Heart right ventricle (tissue), 16 donors: ENCODE measurements at regions not wholly inside any gene's neighbourhood (a gene's known extent, or its start where the extent isn't known, plus 50 kb on each side); places are given as distances from the start of the nearest gene placed in this dataset.

Experiments used
- ATAC-seq, 8 donors: fragments of 200-7000 bp; cut with Tn5 transposase; one replicate each; pipeline ENCODE4 v1.9.1; 2020; ENCODE audit warnings: mild to moderate bottlenecking in 8 of 8, moderate library complexity in 8 of 8, moderate number of reproducible peaks in 1 of 8
- DNase-seq, 2 donors: peaks; one replicate each; pipeline ENCODE4 v3.0.0-alpha.2; 2020
- H3K27ac ChIP-seq, 10 donors: fragments of 200-600 bp; sonication (generic) in 2 of 10; one replicate each; pipeline versions ENCODE4 v1.5.0 to v1.8.0; 2020 to 2022; ENCODE audit warnings: mild to moderate bottlenecking in 3 of 10
- H3K27me3 ChIP-seq, 7 donors: fragments of 200-600 bp; one replicate each; pipeline ENCODE4 v1.8.0; 2021 to 2022; ENCODE audit warnings: mild to moderate bottlenecking in 2 of 7
- H3K36me3 ChIP-seq, 9 donors: fragments of 200-600 bp; sonication (generic) in 1 of 9; one replicate each; pipeline versions ENCODE4 v1.5.0 to v1.8.0; 2020 to 2022; ENCODE audit warnings: mild to moderate bottlenecking in 2 of 9
- H3K4me1 ChIP-seq, 9 donors: fragments of 200-600 bp; sonication (generic) in 1 of 9; one replicate each; pipeline versions ENCODE4 v1.5.0 to v1.8.0; 2020 to 2022; ENCODE audit warnings: mild to moderate bottlenecking in 4 of 9
- H3K4me3 ChIP-seq, 10 donors: fragments of 200-600 bp; sonication (generic) in 2 of 10; one replicate each; pipeline versions ENCODE4 v1.5.0 to v1.8.0; 2020 to 2022; ENCODE audit warnings: mild to moderate bottlenecking in 7 of 10, moderate library complexity in 2 of 10
- H3K9me3 ChIP-seq, 11 donors: fragments of 200-600 bp in 10 of 11; sonication (generic) in 2 of 11; one replicate each; pipeline versions ENCODE4 v1.5.0 to v1.8.0; 2013 to 2022; ENCODE audit warnings: mild to moderate bottlenecking in 2 of 11, control low read depth in 1 of 11, moderate library complexity in 1 of 11
- WGBS, 2 donors: extraction: QIAGEN DNeasy Blood & Tissue Kit; methylation state at CpG; one replicate each; pipeline ENCODE4 v1.1.7; 2013; ENCODE audit warnings: inconsistent platforms in 1 of 2; 5-methylcytosine and 5-hydroxymethylcytosine counted together
- intact Hi-C, 10 donors: fragments of 100-400 bp; cut with DNase I; formaldehyde crosslinking; loops; one replicate each; pipeline versions ENCODE4 v1.11.1 to v1.14.2; 2022
- TF ChIP-seq, protein P1 (sequence below), 9 donors: fragments of 200-600 bp; sonication (generic) in 2 of 9; IDR thresholded peaks; one replicate each; pipeline versions ENCODE4 v1.5.0 to v1.8.0; 2021 to 2022; ENCODE audit warnings: antibody characterized with exemption in 9 of 9, mild to moderate bottlenecking in 5 of 9, moderate library complexity in 1 of 9
- donor health status: Arrhythmogenic right ventricular cardiomyopathy.
- donor health status: ischemic (EF 13 %, LVEDD 7.1; RV severe dilation, severe dysfunction).
- donor health status: healthy with polysubstance abuse.
- donor health status: DM: no; HTN: yes; CAD: no.
- donor health status: DM: no; HTN: no; CAD: no.
- donor health status: ischemic (EF 25% LVEDD 6.9; RV normal size, moderate dysfunction).
- donor health status: ischemic (EF 25% LVEDD 5.7; RV mildly dilated, moderate dysfunction).
- donor health status: healthy.
- donor health status: DM: yes; HTN: yes; CAD: no.
- donor health status: Ischemic cardiomyopathy.
- donor health status: ischemic (EF 35%, LVEDD 5.7; RV mildly dilated, moderate dysfunction).
- donor health status: nonischemic (EF 11% LVEDD 7.7; RV severe dilation, severe dysfunction).
- donor health status: DM: yes; HTN: yes; CAD: no.
- donor health status: PGD.
- donor health status: ischemic (EF 29% LVEDD 5.4; RV normal size, mild dysfunction).
- donor health status: nonischemic (EF 23%, LVEDD 6.1; RV moderate dilation, normal function).

DNA sequence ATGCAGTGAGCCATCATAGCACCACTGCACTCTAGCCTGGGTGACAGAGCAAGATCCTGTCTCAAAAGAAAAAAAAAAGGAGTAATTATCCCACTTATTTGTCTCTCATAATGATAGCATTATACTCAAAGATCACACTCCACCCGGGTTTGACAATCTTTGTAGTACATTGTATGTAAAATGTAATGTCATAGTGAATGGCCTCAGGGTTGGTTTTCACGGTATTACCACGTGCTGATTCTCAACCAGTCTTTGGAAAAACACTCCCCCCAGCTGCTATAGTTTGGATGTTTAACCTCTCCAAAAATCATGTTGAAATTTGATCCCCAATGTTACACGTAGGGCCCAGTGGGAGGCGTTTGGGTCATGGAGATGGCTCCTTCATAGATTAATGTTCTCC, 402.4 kb upstream of the GRAMD2B start:
- ATAC-seq (no peak), DNase-seq (no peak)
- Histone ChIP-seq H3K4me1 (peaks cover 0 to 12% (median 3%) of the 10 kb centered on the region in 9 donors), H3K9me3 (no peaks in the 10 kb centered on the region), H3K4me3 (no peak overlapping the region), H3K36me3 (no peaks in the 10 kb centered on the region), H3K27ac (no peak overlapping the region), H3K27me3 (no peaks in the 10 kb centered on the region)
- TF ChIP-seq, protein P1, sequence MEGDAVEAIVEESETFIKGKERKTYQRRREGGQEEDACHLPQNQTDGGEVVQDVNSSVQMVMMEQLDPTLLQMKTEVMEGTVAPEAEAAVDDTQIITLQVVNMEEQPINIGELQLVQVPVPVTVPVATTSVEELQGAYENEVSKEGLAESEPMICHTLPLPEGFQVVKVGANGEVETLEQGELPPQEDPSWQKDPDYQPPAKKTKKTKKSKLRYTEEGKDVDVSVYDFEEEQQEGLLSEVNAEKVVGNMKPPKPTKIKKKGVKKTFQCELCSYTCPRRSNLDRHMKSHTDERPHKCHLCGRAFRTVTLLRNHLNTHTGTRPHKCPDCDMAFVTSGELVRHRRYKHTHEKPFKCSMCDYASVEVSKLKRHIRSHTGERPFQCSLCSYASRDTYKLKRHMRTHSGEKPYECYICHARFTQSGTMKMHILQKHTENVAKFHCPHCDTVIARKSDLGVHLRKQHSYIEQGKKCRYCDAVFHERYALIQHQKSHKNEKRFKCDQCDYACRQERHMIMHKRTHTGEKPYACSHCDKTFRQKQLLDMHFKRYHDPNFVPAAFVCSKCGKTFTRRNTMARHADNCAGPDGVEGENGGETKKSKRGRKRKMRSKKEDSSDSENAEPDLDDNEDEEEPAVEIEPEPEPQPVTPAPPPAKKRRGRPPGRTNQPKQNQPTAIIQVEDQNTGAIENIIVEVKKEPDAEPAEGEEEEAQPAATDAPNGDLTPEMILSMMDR (IDR thresholded peaks at IDR 0.05), result no peak
- WGBS, 2 donors, result 85 to 87% methylated on average over 5 of the region's 5 CpGs
- intact Hi-C loops, result no loop called here

DNA sequence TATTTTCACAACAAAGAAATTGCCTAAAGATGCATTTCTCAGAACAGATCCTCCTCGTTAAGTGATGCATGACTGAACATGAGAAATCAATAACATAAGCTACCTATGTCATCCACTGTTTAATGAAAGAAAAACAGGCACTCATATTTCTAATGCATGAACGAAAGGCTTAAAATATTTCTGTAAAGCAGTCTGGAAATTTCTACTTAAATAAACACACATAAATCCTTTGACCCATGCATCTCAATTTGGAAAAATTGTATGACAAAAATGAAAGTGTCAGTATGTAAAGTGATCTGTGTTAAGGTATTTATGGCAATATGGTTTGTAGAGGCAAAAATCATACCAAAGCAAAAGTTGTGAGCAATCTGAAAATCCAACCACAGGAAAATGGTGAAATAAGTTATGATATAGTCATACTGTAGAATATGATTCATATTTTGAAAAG, 399.2 kb upstream of the GRAMD2B start:
- Histone ChIP-seq H3K27ac (no peak overlapping the region), H3K9me3 (peaks cover 0 to 17% (median 5%) of the 10 kb centered on the region in 11 donors), H3K4me1 (no peaks in the 10 kb centered on the region), H3K4me3 (no peak overlapping the region), H3K27me3 (no peaks in the 10 kb centered on the region), H3K36me3 (no peaks in the 10 kb centered on the region)
- ATAC-seq (no peak), DNase-seq (no peak)
- intact Hi-C loops, result no loop called here
- whole genome bisulfite sequencing, 2 donors, result 68 to 93% methylated on average over 2 of the region's 2 CpGs
- TF ChIP-seq, protein P1 (IDR thresholded peaks at IDR 0.05), result no peak

DNA sequence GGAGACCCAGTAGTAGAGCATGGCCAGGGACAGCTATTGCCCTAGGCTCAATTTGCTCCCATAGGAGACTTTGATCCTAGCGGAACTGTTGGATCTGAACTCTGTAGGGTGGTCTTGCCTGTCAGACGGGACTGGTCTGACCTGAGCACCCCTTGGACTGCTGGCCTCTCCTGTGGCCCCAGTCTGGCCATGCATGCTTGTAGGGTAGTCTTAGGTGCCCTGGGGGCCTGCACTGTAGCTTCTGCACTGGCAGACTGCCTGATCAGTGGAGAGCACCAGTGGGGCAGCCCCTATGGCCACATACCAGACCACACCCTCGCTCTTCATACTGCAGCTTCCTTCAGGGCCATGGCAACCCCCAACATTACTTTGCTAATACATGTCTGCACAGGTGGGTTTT, 396.1 kb upstream of the GRAMD2B start:
- peak in 1 of 8 donors; percentile 65 for ATAC-seq
- peaks cover 0 to 10% (median 0%) of the 10 kb centered on the region in 9 donors for H3K4me1 ChIP-seq
- TF ChIP-seq, protein P1 (IDR thresholded peaks at IDR 0.05), result no peak
- no peak overlapping the region for H3K4me3 ChIP-seq
- WGBS, 2 donors, result 96 to 100% methylated on average over 3 of the region's 3 CpGs
- intact Hi-C loops, result no loop called here
- DNase-seq, result no peak
- H3K27ac ChIP-seq, result no peak overlapping the region
- no peaks in the 10 kb centered on the region for H3K36me3 ChIP-seq
- peaks cover 0 to 40% (median 17%) of the 10 kb centered on the region in 11 donors for H3K9me3 ChIP-seq
- H3K27me3 ChIP-seq, result no peaks in the 10 kb centered on the region

DNA sequence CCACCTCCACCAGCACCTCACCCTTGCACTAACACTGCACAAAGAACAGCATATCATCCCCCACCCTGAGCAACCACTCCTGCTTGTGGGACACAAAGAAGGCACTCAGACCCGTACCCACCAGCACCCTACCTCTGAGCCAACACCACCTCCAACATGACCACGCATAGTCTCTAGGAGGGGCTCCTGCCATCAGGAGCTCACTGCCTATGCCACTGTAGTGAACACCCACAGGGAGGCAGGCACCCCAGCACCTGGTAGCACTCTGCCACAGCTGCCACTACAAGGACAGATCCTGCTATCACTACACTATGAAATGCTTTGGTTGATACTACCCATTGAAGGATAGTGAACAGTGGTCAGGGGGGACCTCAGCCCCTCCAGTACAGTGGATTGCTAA, 395.6 kb upstream of the GRAMD2B start:
- TF ChIP-seq, protein P1 (IDR thresholded peaks at IDR 0.05), result no peak
- Histone ChIP-seq H3K9me3 (peaks cover 0 to 42% (median 17%) of the 10 kb centered on the region in 11 donors), H3K4me1 (peaks cover 0 to 13% (median 0%) of the 10 kb centered on the region in 9 donors), H3K4me3 (no peak overlapping the region), H3K27ac (no peak overlapping the region), H3K36me3 (no peaks in the 10 kb centered on the region), H3K27me3 (no peaks in the 10 kb centered on the region)
- ATAC-seq (peak in 1 of 8 donors; percentile 57), DNase-seq (no peak)
- intact Hi-C loops, result no loop called here
- 99 to 100% methylated on average over 2 of the region's 2 CpGs for WGBS, 2 donors
